Left ventricle myocardium inferior (tissue), 1 donor: ENCODE measurements at regions not wholly inside any gene's neighbourhood (a gene's known extent, or its start where the extent isn't known, plus 50 kb on each side); places are given as distances from the start of the nearest gene placed in this dataset.

Experiments
- DNase-seq: peaks from one replicate; pipeline ENCODE4 v3.0.0-alpha.2; 2020
- H3K27ac ChIP-seq: fragments of 200-600 bp; replicated peaks from 2 replicates; pipeline ENCODE4 v1.8.0; 2021
- H3K27me3 ChIP-seq: fragments of 200-600 bp; 2 replicates; pipeline ENCODE4 v1.8.0; 2021; ENCODE audit warnings: low read depth
- H3K36me3 ChIP-seq: fragments of 200-600 bp; 2 replicates; pipeline ENCODE4 v1.8.0; 2021
- H3K4me1 ChIP-seq: fragments of 200-600 bp; 2 replicates; pipeline ENCODE4 v1.8.0; 2021
- H3K4me3 ChIP-seq: fragments of 200-600 bp; 2 replicates; pipeline ENCODE4 v1.8.0; 2021; ENCODE audit warnings: mild to moderate bottlenecking, moderate library complexity
- H3K9me3 ChIP-seq: fragments of 200-600 bp; replicated peaks from 2 replicates; pipeline ENCODE4 v1.8.0; 2021
- intact Hi-C: fragments of 100-400 bp; cut with micrococcal nuclease; formaldehyde crosslinking; loops from one replicate; pipeline ENCODE4 v1.11.0; 2022
- TF ChIP-seq, protein P1 (sequence below): fragments of 200-600 bp; IDR thresholded peaks from 2 replicates; pipeline ENCODE4 v1.8.0; 2021; ENCODE audit warnings: antibody characterized with exemption, mild to moderate bottlenecking, borderline replicate concordance
- donor health status: DM: no; HTN: yes; CAD: no; lungs with severe emphysema.

DNA sequence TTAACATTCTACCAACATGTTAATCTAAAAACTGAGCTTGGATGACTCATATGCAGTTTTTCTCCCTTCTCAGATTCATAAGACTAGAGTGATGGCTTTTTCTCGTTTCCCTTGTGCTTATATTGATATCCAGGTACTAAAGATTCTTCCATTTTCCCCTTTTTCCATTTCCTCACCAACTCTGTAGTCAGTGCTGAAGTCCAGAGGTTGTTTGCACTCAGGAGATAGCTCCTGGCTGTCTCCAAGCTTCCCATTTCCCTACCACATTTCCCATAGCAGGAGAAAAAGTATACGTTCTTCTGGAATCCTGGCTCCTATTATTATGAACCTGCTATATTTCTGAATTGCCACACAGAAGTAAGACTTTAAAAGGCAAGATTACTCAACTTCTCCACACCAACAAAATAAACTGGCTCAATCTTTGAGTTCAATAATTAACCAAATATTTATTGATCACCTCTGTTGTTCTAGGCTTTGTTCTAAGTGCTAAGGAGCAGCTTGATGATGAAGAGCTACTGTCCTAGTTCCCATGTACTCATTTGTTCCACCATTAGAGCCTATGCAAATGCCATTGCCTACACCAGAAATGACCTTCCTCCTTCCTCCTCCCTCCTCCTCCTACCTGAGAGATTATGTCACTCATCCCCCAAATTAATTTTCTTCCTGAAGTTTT is 454.4 kb upstream of the RPS6KA3 start:
- no peaks in the 10 kb centered on the region for H3K36me3 ChIP-seq
- no peak for DNase-seq
- H3K27ac ChIP-seq, result no peak overlapping the region
- H3K9me3 ChIP-seq, result no peaks in the 10 kb centered on the region
- H3K27me3 ChIP-seq, result no peaks in the 10 kb centered on the region
- intact Hi-C loops, result no loop called here
- no peak overlapping the region for H3K4me3 ChIP-seq
- TF ChIP-seq, protein P1, sequence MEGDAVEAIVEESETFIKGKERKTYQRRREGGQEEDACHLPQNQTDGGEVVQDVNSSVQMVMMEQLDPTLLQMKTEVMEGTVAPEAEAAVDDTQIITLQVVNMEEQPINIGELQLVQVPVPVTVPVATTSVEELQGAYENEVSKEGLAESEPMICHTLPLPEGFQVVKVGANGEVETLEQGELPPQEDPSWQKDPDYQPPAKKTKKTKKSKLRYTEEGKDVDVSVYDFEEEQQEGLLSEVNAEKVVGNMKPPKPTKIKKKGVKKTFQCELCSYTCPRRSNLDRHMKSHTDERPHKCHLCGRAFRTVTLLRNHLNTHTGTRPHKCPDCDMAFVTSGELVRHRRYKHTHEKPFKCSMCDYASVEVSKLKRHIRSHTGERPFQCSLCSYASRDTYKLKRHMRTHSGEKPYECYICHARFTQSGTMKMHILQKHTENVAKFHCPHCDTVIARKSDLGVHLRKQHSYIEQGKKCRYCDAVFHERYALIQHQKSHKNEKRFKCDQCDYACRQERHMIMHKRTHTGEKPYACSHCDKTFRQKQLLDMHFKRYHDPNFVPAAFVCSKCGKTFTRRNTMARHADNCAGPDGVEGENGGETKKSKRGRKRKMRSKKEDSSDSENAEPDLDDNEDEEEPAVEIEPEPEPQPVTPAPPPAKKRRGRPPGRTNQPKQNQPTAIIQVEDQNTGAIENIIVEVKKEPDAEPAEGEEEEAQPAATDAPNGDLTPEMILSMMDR, result no peak
- H3K4me1 ChIP-seq, result no peaks in the 10 kb centered on the region

DNA sequence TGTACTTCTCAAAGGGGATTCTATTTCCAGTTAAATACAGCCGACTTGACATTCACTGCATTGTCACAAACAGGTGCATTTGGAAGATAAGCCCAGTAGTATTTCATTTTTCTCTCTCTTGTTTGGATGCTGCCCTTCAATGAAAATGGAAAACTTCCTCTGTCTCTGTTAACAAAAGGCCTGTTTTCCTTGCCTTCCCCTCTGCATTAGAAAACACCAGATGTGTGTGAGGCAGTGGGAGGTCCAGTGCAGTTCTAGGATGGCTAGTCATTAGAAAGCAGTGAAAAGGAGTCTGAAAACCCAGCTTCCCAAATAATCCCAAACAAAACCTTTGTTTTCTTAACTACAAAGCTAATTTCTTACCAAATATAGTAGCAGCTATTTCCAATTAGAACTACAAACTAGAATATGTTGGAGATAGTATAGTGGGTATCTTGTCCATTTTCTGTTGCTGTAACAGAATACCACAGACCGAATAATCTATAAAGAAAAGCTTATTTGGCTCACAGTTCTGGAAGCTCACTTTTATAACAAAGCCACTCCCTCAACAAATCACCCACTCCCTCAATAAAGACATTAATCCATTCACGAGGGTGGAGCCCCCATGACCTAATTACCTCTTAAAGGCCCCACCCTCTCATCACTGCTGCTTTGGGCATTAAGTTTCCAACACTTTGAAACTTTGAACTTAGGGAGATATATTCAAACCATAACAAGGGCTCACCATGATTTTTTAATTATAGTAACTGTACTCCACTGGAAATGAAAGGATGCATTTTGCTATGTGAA is 452.1 kb upstream of the RPS6KA3 start:
- intact Hi-C loops, result no loop called here
- Histone ChIP-seq H3K4me1 (no peaks in the 10 kb centered on the region), H3K9me3 (no peaks in the 10 kb centered on the region), H3K36me3 (no peaks in the 10 kb centered on the region), H3K27me3 (no peaks in the 10 kb centered on the region), H3K27ac (no peak overlapping the region), H3K4me3 (no peak overlapping the region)
- no peak for DNase-seq
- TF ChIP-seq, protein P1, result no peak

DNA sequence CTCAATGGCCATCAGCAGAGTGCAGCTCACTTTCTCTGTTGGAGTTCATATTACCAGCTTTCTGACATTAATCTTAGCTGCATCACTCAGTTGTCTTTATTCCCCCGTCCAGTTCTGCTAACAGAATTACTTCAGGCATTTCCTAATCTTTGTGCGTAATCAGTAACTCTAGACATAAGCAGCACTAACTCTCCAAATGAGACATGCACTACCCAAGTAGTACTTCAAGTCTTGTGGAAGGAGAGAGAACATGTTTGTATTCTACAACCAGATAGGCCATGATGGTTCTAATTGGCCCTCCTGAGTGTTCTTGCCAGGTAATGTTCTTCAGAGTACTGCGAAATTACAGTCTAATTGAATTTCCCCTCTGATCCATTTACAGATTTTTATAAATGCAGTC is 448.5 kb upstream of the RPS6KA3 start:
- Histone ChIP-seq H3K9me3 (no peaks in the 10 kb centered on the region), H3K27me3 (no peaks in the 10 kb centered on the region), H3K36me3 (no peaks in the 10 kb centered on the region), H3K4me1 (no peaks in the 10 kb centered on the region), H3K27ac (no peak overlapping the region), H3K4me3 (no peak overlapping the region)
- TF ChIP-seq, protein P1, result no peak
- DNase-seq, result no peak
- intact Hi-C loops, result no loop called here

DNA sequence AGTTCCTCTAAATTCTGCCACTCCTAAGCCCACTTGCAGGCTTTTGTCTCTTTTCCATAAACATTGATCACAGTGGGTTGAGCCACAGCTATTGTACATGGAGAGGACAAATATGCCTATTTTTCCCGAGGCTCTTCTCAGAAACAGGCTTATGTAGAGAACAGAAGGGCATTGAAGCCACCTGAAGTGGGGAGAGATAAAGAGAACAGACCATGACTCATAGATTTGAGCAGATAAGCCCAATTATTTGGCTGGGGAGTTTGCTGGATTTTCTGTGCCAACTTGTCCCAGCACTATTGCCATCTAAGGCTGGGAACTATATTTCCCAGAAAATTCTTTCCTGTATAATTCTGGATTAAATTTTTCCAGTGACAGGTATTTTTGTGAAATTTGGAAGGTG is 446.1 kb upstream of the RPS6KA3 start:
- H3K27ac ChIP-seq, result no peak overlapping the region
- intact Hi-C loops, result no loop called here
- TF ChIP-seq, protein P1, result no peak
- H3K4me3 ChIP-seq, result no peak overlapping the region
- H3K27me3 ChIP-seq, result no peaks in the 10 kb centered on the region
- H3K9me3 ChIP-seq, result no peaks in the 10 kb centered on the region
- H3K4me1 ChIP-seq, result no peaks in the 10 kb centered on the region
- DNase-seq, result no peak
- H3K36me3 ChIP-seq, result no peaks in the 10 kb centered on the region

DNA sequence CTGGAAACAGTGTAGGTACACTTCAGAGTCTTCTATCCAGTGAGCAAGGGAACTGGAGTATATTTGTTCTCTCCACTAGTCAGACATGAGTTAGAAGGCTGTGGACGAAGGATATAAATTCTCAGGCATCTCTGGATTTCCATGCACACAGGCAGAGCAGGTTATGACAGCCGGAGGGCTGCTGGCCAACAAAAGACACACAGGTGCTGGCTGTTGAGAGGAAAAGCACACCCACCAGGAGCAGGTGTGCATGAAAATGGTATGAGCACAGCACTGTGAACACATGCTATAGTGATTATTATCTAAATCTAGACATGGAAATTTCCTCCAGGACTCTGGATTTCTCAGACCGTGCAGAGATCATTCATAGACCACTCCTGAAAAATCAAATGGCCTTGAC is 444.7 kb upstream of the RPS6KA3 start:
- TF ChIP-seq, protein P1, result no peak
- Histone ChIP-seq H3K4me1 (no peaks in the 10 kb centered on the region), H3K27ac (no peak overlapping the region), H3K9me3 (no peaks in the 10 kb centered on the region), H3K36me3 (no peaks in the 10 kb centered on the region), H3K27me3 (no peaks in the 10 kb centered on the region), H3K4me3 (no peak overlapping the region)
- intact Hi-C loops, result no loop called here
- DNase-seq, result no peak
